Stimulated activated CD8-positive, alpha-beta memory T cell treated with anti-CD3 and anti-CD28 coated beads, Interleukin-2, amount 100 ng/mL, for 48 hours (primary cell): ENCODE measurements at regions not wholly inside any gene's neighbourhood (a gene's known extent, or its start where the extent isn't known, plus 50 kb on each side); places are given as distances from the start of the nearest gene placed in this dataset.

ENCODE experiments used
- DNase-seq, 2 donors: peaks; one replicate each; pipeline ENCODE4 v3.0.0-alpha.2; 2020; ENCODE audit warnings: low read depth in 2 of 2

DNA sequence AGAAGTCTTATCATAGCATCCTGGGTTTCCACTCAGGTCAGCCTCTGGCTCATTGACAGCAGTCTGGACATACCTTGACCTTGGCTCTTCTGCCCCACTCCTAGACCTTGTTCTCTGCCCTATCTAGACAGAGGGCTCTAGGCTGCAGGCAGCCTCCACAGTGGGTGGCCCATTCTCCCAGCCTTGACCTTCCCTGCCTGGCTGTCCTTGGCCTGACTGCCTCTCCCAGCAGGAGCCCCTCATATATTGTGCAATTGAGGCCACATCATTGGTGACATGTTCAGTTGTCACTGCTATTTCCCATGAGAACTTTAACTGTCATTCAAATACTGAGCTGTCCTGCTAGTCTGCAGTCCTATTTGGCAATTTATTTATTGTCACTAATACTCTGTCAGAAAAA is 503.4 kb downstream of the PLXNA4 start:
- DNase-seq, result no peak

DNA sequence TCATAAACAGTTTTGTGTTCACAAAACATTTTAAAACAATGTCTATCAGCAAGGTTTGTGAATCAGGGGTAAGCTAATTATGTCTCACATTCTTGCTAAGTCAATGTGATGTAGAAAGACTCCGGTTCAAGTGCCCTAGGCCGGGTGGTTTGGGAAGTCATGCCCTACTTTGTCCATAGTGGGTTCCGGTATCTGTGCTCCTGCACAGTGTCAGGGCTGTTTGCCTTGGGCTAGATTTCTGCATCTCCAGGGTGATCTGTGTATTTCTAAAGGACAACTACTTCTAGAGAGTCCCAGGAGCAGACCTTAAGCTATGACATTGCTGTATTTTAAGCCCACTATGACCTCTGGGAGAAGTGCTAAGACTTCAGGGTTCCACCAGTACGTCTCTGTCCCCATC is 504.1 kb downstream of the PLXNA4 start:
- DNase-seq, result no peak

DNA sequence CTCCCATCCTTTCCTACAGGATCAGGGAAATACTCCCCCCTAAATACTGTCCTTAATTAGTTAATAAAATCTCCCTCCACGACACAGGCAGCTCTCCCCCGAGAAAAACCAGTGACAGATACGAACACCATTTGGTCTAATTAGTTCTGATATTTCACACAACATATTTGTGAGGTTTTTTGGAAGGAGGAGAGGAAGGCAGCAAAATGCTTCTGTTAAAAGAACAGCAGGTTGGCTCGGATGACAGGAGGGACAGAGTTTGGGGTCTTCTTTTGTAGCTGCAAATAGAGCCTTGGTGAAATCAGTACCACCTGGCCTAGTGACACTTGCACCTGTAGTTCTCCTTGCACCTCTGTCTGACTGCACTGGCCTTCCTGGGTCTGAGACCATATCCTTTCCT is 507.0 kb downstream of the PLXNA4 start:
- DNase-seq, result no peak

DNA sequence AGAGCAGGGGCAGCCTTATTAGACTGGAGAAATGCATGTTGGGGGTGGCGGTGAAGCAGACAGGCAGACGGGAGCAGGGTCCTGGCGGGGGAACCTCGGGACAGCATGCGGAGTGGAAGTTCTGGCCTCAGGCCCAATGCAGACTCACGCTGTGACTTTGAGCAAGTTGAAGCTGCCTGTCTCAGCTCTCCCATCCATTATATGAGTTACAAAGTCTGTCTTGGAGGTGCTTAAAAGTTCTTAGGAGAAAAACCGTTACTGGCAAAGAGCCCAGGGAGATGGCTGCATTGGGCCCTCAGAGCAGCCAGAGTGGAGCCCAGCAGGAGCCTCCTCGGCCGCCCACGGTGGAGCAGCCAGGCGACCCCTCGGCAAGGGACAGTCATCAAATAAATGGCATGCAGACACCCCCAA is 509.5 kb downstream of the PLXNA4 start:
- DNase-seq, result no peak

DNA sequence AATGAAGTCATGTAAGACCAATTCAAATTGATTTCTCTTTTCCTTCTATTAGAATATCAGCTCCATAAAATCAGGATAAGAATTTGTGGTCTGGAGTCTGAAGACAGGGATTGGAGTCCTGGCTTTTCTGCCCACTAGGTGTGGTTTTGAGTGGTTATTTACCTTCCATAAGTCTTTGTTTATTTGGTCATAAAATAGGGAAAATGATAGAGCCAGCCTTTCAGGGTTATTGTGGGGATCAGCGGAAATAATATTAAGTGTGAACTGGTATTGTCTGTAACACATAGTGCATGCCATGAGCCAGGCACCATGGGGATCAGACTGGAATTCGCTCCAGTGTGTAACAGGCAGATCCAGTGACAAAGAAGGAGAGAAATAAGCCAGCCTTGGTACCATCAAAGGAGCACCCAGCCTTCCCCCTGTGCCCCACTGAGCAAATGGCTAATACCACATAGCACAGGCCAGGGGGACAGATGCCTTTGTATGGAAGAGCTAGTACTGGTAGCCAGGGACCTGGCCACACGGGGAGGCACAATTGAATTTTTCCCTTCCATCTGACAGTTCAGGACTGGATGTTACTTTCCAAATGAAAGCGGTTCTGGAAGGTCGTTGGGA is 509.7 kb upstream of the PODXL start:
- DNase-seq, result no peak

DNA sequence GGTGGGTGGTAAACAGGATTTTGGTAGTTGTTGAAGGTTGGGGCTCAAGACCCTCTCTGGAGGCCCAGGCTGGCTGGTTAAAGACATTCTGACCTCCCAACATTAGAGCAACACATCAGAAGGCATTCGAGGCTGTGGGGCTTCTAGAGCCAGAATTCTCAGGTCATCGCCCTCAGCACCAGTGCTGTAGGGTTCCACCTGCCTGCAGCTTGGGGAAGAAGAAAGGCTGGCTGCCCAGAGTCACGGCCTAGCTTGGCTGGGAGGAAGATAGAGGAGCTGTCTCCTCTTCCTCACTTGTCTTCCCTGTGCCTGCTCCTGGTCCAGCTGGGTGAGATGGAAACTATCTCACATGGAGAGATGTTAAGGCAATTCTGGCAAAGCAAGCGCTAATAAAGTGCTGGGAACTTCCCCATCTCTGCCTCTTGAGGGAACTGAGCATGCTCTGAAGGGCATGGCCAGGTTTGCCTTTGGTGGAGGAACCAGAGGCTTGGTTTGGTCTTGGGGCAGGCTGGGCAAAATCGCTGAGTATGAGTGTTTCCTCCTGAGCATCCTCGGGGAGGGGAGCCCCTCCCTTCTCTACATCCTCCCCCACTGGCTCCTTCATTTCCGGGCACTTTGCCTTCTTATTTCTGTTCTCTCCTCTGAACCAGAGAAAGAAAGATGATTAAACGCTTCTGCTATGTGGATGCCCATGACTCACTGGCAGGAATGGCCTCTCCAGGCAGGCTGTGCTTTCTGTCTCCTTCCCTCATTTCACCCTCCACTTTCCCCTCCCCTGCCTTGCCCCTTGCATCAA is 509.0 kb upstream of the PODXL start:
- DNase-seq, result no peak

DNA sequence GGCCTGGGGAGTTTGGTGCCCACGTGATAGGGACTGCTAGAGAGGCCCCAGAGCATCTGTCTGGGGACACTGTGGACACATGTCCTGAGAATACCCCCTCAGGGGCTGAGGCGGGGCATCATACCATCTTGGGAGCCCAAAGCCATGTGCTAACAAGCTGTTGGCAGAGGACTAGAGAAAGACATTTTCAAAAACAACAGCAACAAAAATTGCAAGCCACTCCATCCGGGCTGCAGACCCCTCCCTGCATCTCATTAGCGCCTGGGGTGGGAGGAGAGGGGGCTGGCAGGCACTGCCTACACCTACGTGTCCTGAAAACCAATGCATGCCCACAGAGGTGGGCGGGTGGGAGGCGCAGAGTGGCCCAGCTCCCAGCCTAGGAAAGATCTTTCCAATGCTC is 507.4 kb upstream of the PODXL start:
- no peak for DNase-seq

DNA sequence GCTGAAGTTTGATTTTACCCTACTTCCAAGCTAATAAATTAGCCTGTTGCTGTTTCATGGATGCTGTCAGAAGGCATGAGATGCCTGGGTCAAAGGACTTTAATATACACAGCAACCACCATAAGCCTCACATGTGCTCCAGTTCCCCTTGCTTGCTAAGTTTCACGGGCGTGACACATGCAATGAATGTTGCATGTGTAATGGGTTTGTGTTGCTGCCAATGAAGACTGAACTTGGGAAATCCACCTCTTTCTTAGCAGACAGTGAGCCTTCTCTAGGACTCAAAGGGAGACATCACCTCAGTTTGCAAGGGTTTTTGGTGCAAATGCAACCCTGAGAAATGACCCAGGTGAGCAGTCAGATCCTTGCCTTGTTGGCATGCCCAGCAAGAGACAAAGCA is 505.5 kb upstream of the PODXL start:
- DNase-seq, result no peak

DNA sequence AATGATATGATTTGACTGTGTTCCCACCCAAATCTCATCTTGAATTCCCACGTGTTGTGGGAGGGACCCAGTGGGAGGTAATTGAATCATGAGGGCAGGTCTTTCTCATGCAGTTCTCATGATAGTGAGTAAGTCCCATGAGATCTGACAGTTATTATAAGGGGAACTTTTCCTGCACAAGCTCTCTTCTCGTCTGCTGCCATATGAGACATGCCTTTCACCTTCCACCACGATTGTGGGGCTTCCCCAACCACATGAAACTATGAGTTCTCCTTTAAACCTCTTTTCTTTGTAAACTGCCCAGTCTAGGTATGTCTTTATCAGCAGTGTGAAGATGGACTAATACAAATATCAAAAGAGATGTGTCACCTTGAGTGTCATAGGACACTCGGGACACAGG is 502.7 kb upstream of the PODXL start:
- no peak for DNase-seq

DNA sequence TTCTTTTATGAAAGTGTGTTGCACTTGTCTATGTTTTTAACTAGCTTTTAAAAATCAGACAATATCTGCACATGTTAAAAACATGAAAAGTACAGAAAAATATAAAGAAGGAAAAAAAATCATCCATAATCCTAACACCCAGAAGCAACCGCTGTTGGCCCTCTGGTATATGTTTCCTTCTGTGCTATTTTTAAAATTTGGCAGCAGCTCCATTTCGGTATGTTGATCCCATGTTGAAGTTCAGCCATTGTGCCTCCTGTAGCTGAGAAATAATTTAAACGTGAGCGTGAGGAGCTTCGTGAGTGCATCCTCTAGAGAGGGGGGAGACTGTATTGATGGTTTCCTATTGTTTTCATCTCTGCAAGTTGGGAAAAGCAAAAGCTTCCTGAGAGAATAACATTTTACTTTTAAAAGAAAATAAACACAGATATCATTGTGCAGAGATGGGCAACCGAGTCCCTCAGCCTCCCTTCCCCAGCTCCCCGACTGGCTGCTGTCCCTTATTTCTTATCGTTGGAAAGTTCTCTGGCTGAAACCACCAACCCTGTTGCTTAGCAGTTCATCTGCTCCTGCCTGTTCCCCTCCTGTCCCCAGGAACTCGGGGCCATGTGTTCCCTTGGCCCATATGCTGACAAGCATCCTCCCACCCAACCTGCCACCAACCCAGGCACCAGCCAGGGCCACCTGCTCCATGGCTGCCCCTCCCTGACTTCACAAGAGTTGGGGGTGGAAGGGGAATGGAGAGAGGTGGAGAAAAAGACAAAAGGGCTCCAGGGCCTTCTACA is 499.1 kb upstream of the PODXL start:
- no peak for DNase-seq

DNA sequence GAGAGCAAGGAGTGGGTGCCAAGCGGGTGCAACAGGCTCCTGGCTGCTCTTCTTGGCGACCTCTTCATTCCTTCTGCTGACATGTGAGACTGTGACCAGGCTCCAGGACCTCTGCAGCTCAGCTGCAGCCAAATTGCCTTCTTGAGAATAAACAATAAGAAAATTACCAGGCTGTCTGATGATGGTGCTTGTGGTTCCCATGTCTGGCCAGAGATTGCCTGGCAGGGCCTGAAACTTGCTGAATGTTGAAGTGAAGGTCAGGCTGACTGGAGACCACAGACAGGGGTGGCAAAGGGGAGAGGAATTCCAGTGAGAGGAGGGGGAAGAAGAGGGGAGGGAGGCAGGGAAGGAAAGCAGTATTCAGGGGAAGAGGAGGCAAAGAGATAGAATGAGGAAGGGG is 497.4 kb upstream of the PODXL start:
- no peak for DNase-seq

DNA sequence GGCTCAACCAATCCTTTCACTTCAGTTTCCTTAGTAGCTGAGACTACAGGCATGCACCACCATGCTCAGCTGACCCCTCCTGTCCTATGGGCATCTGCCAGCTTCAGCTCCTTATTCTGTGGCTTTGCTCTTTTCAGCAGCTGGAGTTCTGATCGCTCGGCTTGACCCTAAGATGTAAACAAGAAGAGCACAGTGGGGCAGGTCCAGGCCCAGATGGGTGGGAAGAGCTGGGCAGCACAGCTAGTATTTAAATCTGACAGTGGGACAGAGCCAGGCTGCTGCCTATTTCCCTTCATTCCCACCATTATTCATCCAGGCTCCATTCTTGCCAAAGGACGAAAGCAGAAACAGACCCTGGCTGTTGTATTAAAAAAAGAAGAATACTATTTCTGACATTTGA is 494.9 kb upstream of the PODXL start:
- DNase-seq, result no peak

DNA sequence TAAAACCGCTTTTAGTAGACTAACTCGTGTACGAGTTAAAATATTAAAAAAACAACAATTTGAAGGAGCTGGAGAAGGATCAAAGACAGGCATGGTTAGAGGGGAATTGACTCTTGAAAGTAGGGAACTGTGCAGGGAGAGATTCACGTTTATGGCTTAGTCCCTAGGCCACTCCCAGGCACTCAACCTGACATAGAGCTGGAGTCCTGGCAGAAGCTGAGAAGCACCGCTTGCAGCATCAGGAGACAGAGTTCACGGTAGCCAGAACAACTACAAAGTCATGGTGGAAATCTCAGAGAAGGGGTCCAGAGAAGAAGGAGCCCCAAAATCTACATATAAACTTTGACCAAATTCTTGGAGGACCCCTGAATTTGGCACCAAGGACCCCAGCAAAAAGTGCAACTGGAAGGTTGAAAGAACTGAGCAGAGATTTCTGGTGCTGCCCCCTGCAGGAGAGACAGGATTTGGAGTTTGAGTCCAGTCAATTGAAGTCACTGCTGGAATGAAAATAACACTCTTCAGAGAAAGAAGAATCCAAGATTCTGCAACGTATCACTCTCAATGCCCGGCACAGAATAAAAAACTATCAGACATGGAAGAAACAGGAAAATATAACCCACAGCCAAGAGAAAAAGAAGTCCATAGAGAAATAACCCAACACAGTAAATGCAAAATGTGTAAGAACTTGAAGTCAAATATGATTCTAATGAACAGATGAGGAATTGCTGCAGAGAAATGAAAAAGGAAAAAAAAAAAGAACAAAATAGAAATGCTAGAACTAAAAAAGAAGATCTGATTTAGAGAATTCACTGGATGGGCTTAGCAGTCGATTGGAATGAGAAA is 493.3 kb upstream of the PODXL start:
- DNase-seq, result peak; percentile 6 to 23

DNA sequence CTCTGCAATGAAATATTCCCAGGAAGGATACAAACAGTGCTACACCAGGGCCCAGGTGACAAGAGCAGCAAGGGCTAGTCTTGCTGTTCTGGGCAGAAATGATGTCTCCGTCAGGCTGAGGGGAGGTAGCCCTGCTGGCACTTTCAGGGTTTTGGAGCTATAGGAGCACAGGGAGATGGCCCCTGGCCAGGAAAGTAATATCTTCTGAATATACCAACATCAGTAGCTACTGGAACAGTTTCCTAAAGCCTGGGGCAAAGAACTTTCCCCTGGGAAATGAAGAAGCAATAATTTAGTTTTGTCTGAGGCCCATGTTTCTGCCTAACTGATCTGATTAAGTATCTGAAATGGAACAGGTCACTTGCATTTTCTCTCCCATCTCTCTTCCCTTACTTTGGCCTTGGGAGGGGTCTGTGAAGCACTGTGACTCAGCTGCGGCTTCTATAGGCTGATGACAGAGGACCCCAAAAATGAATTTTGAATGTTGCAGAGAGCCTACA is 489.1 kb upstream of the PODXL start:
- DNase-seq, result no peak

DNA sequence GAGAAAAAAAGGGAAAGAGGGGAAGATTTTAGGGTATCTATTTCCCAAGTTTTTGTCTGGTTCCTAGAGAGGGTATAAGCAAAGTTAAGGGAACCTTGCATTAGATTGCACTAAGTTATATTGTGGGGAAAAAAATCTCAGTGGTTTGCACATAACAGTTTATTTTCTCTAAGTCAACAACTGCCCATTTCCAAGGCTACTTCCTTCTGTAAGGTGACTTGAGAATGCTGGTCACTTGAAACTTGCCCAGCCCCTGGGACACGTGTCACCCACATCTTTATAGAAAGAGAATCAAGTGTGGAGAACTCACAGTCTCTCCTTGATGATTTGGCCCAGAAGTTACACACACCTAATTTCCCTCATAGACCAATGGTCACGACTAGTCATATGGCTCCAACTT is 488.6 kb upstream of the PODXL start:
- DNase-seq, result no peak

DNA sequence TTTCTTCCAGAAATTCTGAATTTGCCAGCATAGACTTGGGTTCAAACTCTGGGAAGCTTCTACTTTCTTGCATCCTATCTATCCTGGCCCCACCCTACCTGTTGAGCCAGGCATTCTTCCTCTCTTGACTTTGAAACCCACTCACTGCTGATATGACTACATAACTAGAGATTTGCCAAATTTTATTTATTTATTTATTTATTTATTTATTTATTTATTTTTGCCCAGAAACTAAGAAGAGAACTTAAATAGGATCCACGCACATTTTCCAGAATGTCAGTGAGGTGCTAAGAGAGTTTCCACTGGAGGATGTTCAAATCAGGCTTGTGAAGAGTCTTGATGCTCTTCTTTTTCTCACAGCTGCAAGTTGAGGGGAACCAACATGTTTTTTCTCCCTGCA is 487.8 kb upstream of the PODXL start:
- no peak for DNase-seq

DNA sequence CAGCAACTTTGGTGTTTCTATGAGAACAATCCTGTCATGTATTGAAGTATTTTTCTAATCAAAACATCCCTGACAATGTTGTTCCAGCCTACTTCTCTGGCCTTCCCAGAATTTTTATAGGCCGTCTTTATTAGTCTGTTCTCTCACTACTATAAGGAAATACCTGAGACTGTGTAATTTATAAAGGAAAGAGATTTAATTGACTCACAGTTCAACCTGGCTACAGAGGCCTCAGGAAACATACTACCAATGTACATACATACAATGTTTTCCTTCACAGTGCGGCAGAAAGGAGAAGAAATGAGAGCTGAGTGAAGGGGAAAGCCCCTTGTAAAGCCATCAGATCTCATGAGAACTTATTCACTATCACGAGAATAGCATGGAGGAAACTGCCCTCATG is 484.7 kb upstream of the PODXL start:
- no peak for DNase-seq

DNA sequence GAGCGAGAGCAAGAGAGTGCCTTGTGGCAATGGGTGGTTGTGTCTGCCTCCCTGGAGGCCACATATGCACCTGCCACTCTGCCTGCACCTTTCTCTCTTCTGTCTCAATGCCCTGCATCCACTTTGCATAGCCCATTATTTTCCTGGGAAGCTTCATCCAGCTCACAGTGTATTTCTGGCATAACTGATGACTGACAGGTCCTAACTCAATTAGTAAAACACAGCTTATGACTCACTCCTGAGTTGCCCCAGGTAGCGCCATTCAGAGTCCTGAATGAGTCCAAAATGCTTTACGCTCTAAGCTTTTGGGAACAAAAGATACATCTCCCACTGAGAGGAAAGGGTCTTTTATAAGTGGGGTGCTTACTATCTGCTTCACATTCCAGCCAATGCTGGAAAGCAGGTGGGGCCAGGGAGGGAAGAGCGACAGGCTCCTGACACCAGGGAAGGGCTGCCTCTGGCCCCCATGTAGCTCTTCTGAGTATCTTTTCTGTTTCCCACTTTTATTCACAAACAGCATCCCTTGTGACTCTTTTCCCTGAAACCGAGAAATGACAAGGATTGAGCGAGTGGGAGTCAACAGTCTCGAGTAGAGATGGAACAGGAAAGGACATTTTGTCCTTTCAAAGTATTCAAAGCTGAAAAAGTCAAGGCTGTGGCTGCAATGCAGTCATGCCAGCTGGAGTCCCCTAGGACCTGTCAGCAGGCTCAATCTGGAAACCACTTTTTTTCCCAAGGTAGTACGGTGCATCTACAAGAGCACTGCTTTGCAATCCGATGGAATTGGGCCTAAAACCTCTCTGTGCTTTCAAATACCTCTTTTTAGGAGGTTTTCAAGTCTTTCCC is 479.3 kb upstream of the PODXL start:
- DNase-seq, result no peak

DNA sequence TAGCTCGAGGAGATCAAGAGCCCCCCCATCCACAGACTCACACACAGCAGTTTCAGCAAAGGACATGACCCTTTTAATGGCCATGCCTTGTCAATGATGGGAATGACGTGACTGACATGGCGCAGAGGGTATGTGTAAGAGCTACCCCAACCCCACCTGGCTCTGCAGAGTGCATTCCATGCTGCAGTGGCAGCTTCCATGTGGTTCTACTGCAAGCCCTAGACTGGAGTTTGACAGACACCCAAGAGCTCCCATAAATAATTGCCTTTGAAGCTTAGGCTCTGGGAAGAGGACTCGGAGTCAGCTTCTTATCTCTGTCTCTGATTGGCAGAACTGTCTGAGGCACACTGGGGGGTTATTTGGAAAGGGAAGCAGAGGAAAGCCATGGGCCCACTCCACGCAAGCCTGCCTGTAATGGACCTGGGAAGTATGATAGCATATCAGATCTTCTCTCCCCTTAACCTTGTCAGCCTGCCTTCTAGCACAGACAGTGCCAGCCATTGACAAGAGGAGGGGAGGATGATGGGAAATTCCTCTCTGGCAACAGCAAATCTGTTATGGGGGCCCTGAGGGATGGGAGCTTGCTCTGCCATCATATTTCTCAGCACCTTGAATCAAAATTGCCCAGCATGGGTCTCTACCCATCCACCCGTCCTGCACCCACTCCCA is 478.5 kb upstream of the PODXL start:
- DNase-seq, result no peak

DNA sequence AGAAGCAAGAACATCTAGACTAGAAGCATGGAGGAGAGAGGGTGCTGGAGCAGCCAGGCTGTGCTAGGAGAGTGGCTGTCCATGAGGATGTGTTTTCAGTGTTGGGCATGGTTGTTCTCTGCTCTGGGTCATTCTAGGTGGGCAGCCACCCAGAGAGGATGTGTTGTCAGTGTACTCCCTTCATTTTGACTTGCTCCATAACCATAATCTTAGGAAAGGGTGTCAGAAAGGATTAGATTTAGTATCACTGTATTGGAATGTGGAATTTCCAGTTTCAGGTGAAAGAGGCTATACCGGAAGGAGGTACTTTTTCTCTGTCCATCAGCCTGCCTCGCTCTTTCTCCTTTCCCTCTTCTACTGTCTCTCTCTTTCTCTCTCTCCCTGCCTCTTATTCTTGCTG is 474.5 kb upstream of the PODXL start:
- no peak for DNase-seq
